HFFc6 (cell line): ENCODE measurements at regions not wholly inside any gene's neighbourhood (a gene's known extent, or its start where the extent isn't known, plus 50 kb on each side); places are given as distances from the start of the nearest gene placed in this dataset.

ENCODE experiments used
- DNase-seq: peaks from one replicate; pipeline ENCODE4 v3.0.0-alpha.2; 2018
- H3K27ac Mint-ChIP-seq: 2 replicates; pipeline ENCODE4 v1.8.0; 2020; ENCODE audit warnings: mild to moderate bottlenecking, mixed read lengths
- H3K27me3 Mint-ChIP-seq: 2 replicates; pipeline ENCODE4 v1.8.0; 2021; ENCODE audit warnings: mild to moderate bottlenecking, moderate library complexity, mixed read lengths; ENCODE audit not compliant: insufficient read depth
- H3K36me3 Mint-ChIP-seq: 2 replicates; pipeline ENCODE4 v1.8.0; 2021; ENCODE audit warnings: low read depth, mixed read lengths
- H3K4me1 Mint-ChIP-seq: 2 replicates; pipeline ENCODE4 v1.8.0; 2020; ENCODE audit warnings: low read depth, mixed read lengths
- H3K4me3 Mint-ChIP-seq: 2 replicates; pipeline ENCODE4 v1.8.0; 2020; ENCODE audit warnings: mild to moderate bottlenecking, moderate library complexity, mixed read lengths
- H3K9me3 Mint-ChIP-seq: 2 replicates; pipeline ENCODE4 v1.8.0; 2020; ENCODE audit warnings: mild to moderate bottlenecking, mixed read lengths
- CTCF ChIP-seq: fragments of 200-600 bp; sonication (generic); IDR thresholded peaks from 2 replicates; pipeline ENCODE4 v1.5.0; 2021; ENCODE audit warnings: antibody characterized with exemption, mild to moderate bottlenecking

- Mint-ChIP-seq H3K9me3 (peaks cover 13% of the 10 kb centered on the region), H3K27me3 (no peaks in the 10 kb centered on the region), H3K4me1 (no peaks in the 10 kb centered on the region), H3K4me3 (no peak overlapping the region), H3K27ac (no peak overlapping the region), H3K36me3 (no peaks in the 10 kb centered on the region; the same call in 1 of the 2 replicates)
- no peak for DNase-seq
- no peak for TF ChIP-seq CTCF
Measured at GRCh38 chr13:91232716-91233115, 114.8 kb upstream of the MIR17HG start.

- Mint-ChIP-seq H3K9me3 (peaks cover 8% of the 10 kb centered on the region), H3K36me3 (no peaks in the 10 kb centered on the region; the same call in 1 of the 2 replicates), H3K4me1 (no peaks in the 10 kb centered on the region), H3K27me3 (no peaks in the 10 kb centered on the region), H3K27ac (no peak overlapping the region), H3K4me3 (no peak overlapping the region)
- DNase-seq: no peak
- no peak for TF ChIP-seq CTCF
Measured at GRCh38 chr13:91233291-91233690, 114.2 kb upstream of the MIR17HG start.

GRCh38 chr13:91236182-91236581 lies 111.3 kb upstream of the MIR17HG start:
- H3K27me3 Mint-ChIP-seq: no peaks in the 10 kb centered on the region
- H3K27ac Mint-ChIP-seq: no peak overlapping the region
- DNase-seq: no peak
- no peak for TF ChIP-seq CTCF
- no peak overlapping the region for H3K4me3 Mint-ChIP-seq
- no peaks in the 10 kb centered on the region for H3K36me3 Mint-ChIP-seq
- peaks cover 7% of the 10 kb centered on the region; the same call in 1 of the 2 replicates for H3K9me3 Mint-ChIP-seq
- H3K4me1 Mint-ChIP-seq: no peaks in the 10 kb centered on the region

GRCh38 chr13:91236921-91237320 lies 110.6 kb upstream of the MIR17HG start:
- Mint-ChIP-seq H3K4me3 (no peak overlapping the region), H3K36me3 (no peaks in the 10 kb centered on the region; the same call in 1 of the 2 replicates), H3K27me3 (no peaks in the 10 kb centered on the region), H3K9me3 (peaks cover 13% of the 10 kb centered on the region), H3K27ac (no peak overlapping the region), H3K4me1 (no peaks in the 10 kb centered on the region)
- no peak for TF ChIP-seq CTCF
- DNase-seq: no peak

- H3K27me3 Mint-ChIP-seq: no peaks in the 10 kb centered on the region
- TF ChIP-seq CTCF: no peak
- H3K4me1 Mint-ChIP-seq: no peaks in the 10 kb centered on the region
- no peak for DNase-seq
- peaks cover 19% of the 10 kb centered on the region for H3K9me3 Mint-ChIP-seq
- H3K4me3 Mint-ChIP-seq: no peak overlapping the region
- H3K36me3 Mint-ChIP-seq: no peaks in the 10 kb centered on the region; the same call in 1 of the 2 replicates
- H3K27ac Mint-ChIP-seq: no peak overlapping the region
Measured at GRCh38 chr13:91238036-91238435, 109.5 kb upstream of the MIR17HG start.

- no peaks in the 10 kb centered on the region; the same call in 1 of the 2 replicates for H3K36me3 Mint-ChIP-seq
- no peak overlapping the region for H3K27ac Mint-ChIP-seq
- H3K27me3 Mint-ChIP-seq: no peaks in the 10 kb centered on the region
Measured at GRCh38 chr13:91240341-91240740, 107.1 kb upstream of the MIR17HG start.

More at GRCh38 chr13:91240341-91240740, 107.1 kb upstream of the MIR17HG start:
- H3K9me3 Mint-ChIP-seq: peaks cover 30% of the 10 kb centered on the region
- no peak for TF ChIP-seq CTCF
- DNase-seq: no peak
- no peak overlapping the region for H3K4me3 Mint-ChIP-seq
- no peaks in the 10 kb centered on the region for H3K4me1 Mint-ChIP-seq
